ENCODE measurements at regions not wholly inside any gene's neighbourhood (a gene's known extent, or its start where the extent isn't known, plus 50 kb on each side); places are given as distances from the start of the nearest gene placed in this dataset.

DNA sequence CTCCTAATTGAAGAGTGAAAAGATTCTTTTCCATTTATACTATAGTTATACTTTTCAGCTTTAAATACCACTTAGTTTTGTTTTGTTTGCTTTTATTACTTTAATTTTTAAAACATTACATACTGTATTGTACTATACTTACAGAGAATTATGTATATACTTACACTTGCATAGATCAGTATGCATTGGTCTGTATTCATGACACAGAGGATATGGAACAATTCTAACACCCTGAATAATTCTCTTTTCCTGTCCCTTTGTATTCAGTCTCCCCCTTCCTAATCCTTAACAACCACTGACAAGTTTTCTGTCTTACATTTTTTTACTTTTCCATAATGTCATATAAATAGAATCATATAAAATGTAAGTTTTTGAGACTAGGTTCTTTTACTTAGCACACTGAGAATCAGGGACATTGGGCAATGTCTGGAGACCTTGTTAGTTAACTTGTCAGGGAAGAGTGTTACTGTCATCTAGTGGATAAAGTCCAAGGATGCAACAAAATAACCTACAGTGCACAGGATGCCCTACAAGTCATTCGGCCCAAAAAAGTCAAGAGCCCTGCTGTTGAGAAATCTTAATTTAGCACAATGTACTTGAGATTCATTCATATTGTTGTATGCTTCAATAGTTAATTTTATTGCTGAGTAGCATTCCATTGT lies 95.7 kb upstream of the MCTP2 start:
- peaks cover 0 to 5% (median 0%) of the 10 kb centered on the region in 3 donors for H3K9me3 ChIP-seq (ENCODE audit: control insufficient read depth in 3 of 3, low read length in 3 of 3)
- H3K27ac ChIP-seq (ENCODE audit: low read depth, low read length): no peak overlapping the region
- H3K36me3 ChIP-seq (ENCODE audit: control insufficient read depth in 3 of 3, insufficient read depth in 3 of 3, low read length in 3 of 3): no peaks in the 10 kb centered on the region
- H3K27me3 ChIP-seq (ENCODE audit: control insufficient read depth in 3 of 3, insufficient read depth in 3 of 3, low read length in 3 of 3): no peaks in the 10 kb centered on the region
- no peak overlapping the region for H3K4me3 ChIP-seq (ENCODE audit: low read length in 3 of 3)
- H3K9ac ChIP-seq (ENCODE audit: low read depth in 1 of 3, low read length in 3 of 3): no peak overlapping the region
- no peaks in the 10 kb centered on the region for H3K4me1 ChIP-seq (ENCODE audit: control insufficient read depth in 3 of 3, insufficient read depth in 3 of 3, low read length in 3 of 3)

DNA sequence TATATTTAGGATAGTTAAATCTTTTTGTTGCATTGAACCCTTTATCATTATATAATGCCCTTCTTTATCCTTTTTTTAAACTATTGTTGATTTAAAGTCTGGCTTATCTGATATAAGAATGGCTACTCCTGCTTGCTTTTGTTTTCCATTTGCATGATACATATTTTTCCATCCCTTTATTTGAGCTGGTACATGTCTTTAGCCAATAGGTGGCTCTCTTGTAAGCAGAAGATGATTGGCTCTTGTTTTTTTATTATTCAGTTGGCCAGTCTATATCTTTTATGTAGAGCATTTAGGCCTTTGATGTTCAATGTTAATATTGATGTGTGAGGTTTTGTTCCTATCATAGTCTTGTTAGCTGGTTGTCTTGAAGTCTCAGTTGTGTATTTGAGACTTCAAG lies 99.5 kb upstream of the MCTP2 start:
- Histone ChIP-seq H3K9ac (ENCODE audit: low read depth in 1 of 3, low read length in 3 of 3) (no peak overlapping the region), H3K27ac (ENCODE audit: low read depth, low read length) (no peak overlapping the region), H3K9me3 (ENCODE audit: control insufficient read depth in 3 of 3, low read length in 3 of 3) (peaks cover 0 to 5% (median 0%) of the 10 kb centered on the region in 3 donors), H3K27me3 (ENCODE audit: control insufficient read depth in 3 of 3, insufficient read depth in 3 of 3, low read length in 3 of 3) (no peaks in the 10 kb centered on the region), H3K4me1 (ENCODE audit: control insufficient read depth in 3 of 3, insufficient read depth in 3 of 3, low read length in 3 of 3) (no peaks in the 10 kb centered on the region), H3K36me3 (ENCODE audit: control insufficient read depth in 3 of 3, insufficient read depth in 3 of 3, low read length in 3 of 3) (no peaks in the 10 kb centered on the region), H3K4me3 (ENCODE audit: low read length in 3 of 3) (no peak overlapping the region)

DNA sequence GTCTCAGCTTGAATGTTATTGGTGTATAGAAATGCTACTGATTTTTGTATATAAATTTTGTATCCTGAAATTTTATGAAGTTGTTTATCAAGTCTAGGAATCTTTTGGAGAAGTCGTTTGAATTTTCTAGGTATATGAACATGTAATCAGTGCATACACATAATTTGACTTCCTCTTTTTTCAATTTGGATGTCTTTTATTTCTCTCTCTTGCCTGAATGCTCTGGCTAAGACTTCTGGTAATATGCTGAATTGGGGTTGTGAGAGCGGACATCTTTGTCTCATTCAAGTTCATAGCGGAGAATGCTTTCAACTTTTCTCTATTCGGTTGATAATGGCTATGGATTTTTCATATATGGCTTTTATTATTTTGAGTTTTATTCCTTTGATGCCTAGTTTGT lies 100.9 kb upstream of the MCTP2 start:
- Histone ChIP-seq H3K36me3 (ENCODE audit: control insufficient read depth in 3 of 3, insufficient read depth in 3 of 3, low read length in 3 of 3) (no peaks in the 10 kb centered on the region), H3K4me1 (ENCODE audit: control insufficient read depth in 3 of 3, insufficient read depth in 3 of 3, low read length in 3 of 3) (no peaks in the 10 kb centered on the region), H3K9me3 (ENCODE audit: control insufficient read depth in 3 of 3, low read length in 3 of 3) (peaks cover 0 to 5% (median 0%) of the 10 kb centered on the region in 3 donors), H3K9ac (ENCODE audit: low read depth in 1 of 3, low read length in 3 of 3) (no peak overlapping the region), H3K27ac (ENCODE audit: low read depth, low read length) (no peak overlapping the region), H3K4me3 (ENCODE audit: low read length in 3 of 3) (no peak overlapping the region), H3K27me3 (ENCODE audit: control insufficient read depth in 3 of 3, insufficient read depth in 3 of 3, low read length in 3 of 3) (no peaks in the 10 kb centered on the region)

DNA sequence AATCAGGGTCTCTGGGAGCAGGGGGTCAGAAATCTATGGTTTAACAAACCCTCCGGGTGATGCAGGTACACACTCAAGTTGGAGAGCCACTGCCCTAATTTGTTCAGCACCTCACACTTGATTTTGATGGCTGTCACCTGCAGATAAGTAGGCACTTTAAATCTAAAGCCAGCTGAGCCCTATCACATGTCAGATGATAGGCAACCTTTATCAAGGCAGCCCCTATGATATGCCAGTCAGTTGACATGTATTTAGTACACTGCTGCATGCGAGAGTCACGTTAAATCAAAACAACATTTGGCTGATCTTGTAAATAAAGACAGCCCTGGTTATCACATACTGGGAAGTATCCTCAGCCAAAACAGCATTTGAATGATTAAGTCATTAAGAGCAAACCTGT lies 104.4 kb upstream of the MCTP2 start:
- Histone ChIP-seq H3K4me1 (ENCODE audit: control insufficient read depth in 3 of 3, insufficient read depth in 3 of 3, low read length in 3 of 3) (no peaks in the 10 kb centered on the region), H3K36me3 (ENCODE audit: control insufficient read depth in 3 of 3, insufficient read depth in 3 of 3, low read length in 3 of 3) (no peaks in the 10 kb centered on the region), H3K9me3 (ENCODE audit: control insufficient read depth in 3 of 3, low read length in 3 of 3) (peaks cover 0 to 2% (median 0%) of the 10 kb centered on the region in 3 donors), H3K27ac (ENCODE audit: low read depth, low read length) (no peak overlapping the region), H3K4me3 (ENCODE audit: low read length in 3 of 3) (no peak overlapping the region), H3K27me3 (ENCODE audit: control insufficient read depth in 3 of 3, insufficient read depth in 3 of 3, low read length in 3 of 3) (no peaks in the 10 kb centered on the region), H3K9ac (ENCODE audit: low read depth in 1 of 3, low read length in 3 of 3) (no peak overlapping the region)

DNA sequence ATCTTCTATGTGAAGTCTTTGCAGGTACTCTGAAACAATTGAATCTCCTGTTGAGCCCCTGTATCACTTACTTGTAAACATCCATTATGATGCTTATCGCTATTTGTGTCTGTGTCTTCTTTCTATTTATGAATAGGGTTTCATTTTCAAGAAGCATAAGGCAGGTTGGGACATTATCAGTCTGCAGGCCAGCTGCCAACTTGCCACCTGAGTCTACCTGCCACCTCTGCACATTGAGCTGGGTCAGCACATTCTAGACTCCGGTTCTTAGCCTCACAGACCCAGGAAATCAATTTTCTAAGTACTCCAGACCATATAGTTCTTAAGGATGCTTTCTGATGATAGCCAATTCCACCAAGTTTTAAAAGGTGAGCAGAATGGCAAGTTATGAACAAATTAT lies 105.7 kb upstream of the MCTP2 start:
- H3K9me3 ChIP-seq (ENCODE audit: control insufficient read depth in 3 of 3, low read length in 3 of 3): no peaks in the 10 kb centered on the region
- H3K4me3 ChIP-seq (ENCODE audit: low read length in 3 of 3): no peak overlapping the region
- no peaks in the 10 kb centered on the region for H3K36me3 ChIP-seq (ENCODE audit: control insufficient read depth in 3 of 3, insufficient read depth in 3 of 3, low read length in 3 of 3)
- no peaks in the 10 kb centered on the region for H3K27me3 ChIP-seq (ENCODE audit: control insufficient read depth in 3 of 3, insufficient read depth in 3 of 3, low read length in 3 of 3)
- H3K9ac ChIP-seq (ENCODE audit: low read depth in 1 of 3, low read length in 3 of 3): no peak overlapping the region
- H3K27ac ChIP-seq (ENCODE audit: low read depth, low read length): no peak overlapping the region
- H3K4me1 ChIP-seq (ENCODE audit: control insufficient read depth in 3 of 3, insufficient read depth in 3 of 3, low read length in 3 of 3): no peaks in the 10 kb centered on the region

DNA sequence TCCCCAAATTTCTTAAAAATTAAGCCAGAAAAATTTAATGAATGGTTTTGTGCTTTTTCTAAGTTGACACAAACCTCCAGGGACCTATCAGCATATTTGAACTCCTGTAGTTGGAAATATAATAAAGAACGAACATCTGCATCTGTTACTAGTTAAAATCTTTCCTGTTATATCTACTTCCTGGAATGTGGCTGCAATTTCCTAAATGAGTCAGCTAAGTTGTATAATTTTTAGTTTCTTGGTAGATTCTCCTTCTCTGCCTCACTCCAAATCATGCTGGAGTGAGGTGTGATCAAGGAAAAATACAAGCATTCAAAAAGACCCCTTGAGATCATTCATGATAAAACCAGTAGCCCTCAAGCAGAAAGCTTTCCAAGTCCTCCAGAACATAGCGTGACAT lies 106.2 kb upstream of the MCTP2 start:
- Histone ChIP-seq H3K9me3 (ENCODE audit: control insufficient read depth in 3 of 3, low read length in 3 of 3) (no peaks in the 10 kb centered on the region), H3K4me3 (ENCODE audit: low read length in 3 of 3) (no peak overlapping the region), H3K4me1 (ENCODE audit: control insufficient read depth in 3 of 3, insufficient read depth in 3 of 3, low read length in 3 of 3) (no peaks in the 10 kb centered on the region), H3K27me3 (ENCODE audit: control insufficient read depth in 3 of 3, insufficient read depth in 3 of 3, low read length in 3 of 3) (no peaks in the 10 kb centered on the region), H3K27ac (ENCODE audit: low read depth, low read length) (no peak overlapping the region), H3K36me3 (ENCODE audit: control insufficient read depth in 3 of 3, insufficient read depth in 3 of 3, low read length in 3 of 3) (no peaks in the 10 kb centered on the region), H3K9ac (ENCODE audit: low read depth in 1 of 3, low read length in 3 of 3) (no peak overlapping the region)

DNA sequence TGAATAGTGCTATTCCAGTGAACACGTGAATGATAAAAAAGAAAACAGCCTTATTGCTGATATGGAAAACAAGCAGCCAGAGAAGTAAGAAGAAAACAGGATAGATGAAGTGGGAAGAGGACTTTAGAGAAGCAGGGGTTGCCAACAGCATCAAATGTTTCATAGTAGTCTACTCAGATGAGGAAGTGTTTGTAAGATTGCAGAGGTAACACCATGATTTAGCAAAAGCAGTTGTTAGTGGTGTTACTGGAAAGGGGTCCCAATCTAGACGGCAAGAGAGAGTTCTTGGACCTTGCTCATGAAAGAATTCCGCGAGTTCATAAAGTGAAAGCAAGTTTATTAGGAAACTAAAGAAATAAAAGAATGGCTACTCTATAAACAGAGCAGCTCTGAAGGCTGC lies 108.8 kb upstream of the MCTP2 start:
- Histone ChIP-seq H3K9me3 (ENCODE audit: control insufficient read depth in 3 of 3, low read length in 3 of 3) (no peaks in the 10 kb centered on the region), H3K4me3 (ENCODE audit: low read length in 3 of 3) (no peak overlapping the region), H3K27ac (ENCODE audit: low read depth, low read length) (no peak overlapping the region), H3K27me3 (ENCODE audit: control insufficient read depth in 3 of 3, insufficient read depth in 3 of 3, low read length in 3 of 3) (no peaks in the 10 kb centered on the region), H3K36me3 (ENCODE audit: control insufficient read depth in 3 of 3, insufficient read depth in 3 of 3, low read length in 3 of 3) (no peaks in the 10 kb centered on the region), H3K4me1 (ENCODE audit: control insufficient read depth in 3 of 3, insufficient read depth in 3 of 3, low read length in 3 of 3) (peaks cover 2 to 3% (median 3%) of the 10 kb centered on the region in 3 donors), H3K9ac (ENCODE audit: low read depth in 1 of 3, low read length in 3 of 3) (no peak overlapping the region)

DNA sequence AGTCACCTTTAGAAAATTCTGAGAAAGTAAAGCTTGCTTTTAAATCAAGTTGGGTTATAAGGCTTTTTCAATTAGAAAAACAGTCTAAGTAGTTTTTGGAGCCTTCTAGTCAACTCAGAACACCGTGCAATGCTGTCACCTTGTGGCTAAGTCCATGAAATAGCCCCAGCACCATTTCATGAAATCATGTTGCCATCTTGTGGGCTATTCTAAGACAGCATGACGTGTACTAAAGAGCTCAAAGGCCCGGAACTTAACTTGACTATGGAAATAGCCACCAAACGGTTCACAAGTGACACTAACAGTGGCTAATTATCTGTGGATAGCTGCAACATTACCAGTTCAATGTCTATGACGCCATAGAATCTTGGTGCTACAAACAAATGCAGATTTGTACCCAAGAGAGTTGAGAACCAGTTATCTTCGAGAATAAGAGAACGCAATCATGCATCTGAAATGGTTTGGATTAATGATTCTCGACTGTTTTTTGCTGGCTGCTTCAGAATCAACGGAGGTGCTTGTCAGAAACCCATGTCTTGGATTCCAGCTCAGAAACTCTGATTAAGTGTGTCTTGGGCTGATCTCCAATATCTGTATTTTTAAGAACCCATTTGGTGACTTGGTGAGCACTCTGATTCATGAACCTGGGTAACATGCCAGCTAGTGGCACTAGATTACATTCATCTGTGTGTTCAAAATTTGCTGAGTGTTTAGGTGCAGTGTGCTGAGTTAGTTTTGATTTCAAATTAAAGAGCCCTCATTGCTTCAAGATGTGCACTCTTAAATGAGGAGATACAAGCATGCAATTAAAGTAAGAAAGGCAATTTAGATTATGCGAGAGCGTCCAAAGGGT lies 111.2 kb upstream of the MCTP2 start:
- Histone ChIP-seq H3K9me3 (ENCODE audit: control insufficient read depth in 3 of 3, low read length in 3 of 3) (no peaks in the 10 kb centered on the region), H3K9ac (ENCODE audit: low read depth in 1 of 3, low read length in 3 of 3) (peak overlapping the region in 1 of 3 donors; percentile 42), H3K36me3 (ENCODE audit: control insufficient read depth in 3 of 3, insufficient read depth in 3 of 3, low read length in 3 of 3) (no peaks in the 10 kb centered on the region), H3K27ac (ENCODE audit: low read depth, low read length) (peak overlapping the region; percentile 31), H3K27me3 (ENCODE audit: control insufficient read depth in 3 of 3, insufficient read depth in 3 of 3, low read length in 3 of 3) (no peaks in the 10 kb centered on the region), H3K4me3 (ENCODE audit: low read length in 3 of 3) (no peak overlapping the region), H3K4me1 (ENCODE audit: control insufficient read depth in 3 of 3, insufficient read depth in 3 of 3, low read length in 3 of 3) (peaks cover 2 to 3% (median 3%) of the 10 kb centered on the region in 3 donors)

DNA sequence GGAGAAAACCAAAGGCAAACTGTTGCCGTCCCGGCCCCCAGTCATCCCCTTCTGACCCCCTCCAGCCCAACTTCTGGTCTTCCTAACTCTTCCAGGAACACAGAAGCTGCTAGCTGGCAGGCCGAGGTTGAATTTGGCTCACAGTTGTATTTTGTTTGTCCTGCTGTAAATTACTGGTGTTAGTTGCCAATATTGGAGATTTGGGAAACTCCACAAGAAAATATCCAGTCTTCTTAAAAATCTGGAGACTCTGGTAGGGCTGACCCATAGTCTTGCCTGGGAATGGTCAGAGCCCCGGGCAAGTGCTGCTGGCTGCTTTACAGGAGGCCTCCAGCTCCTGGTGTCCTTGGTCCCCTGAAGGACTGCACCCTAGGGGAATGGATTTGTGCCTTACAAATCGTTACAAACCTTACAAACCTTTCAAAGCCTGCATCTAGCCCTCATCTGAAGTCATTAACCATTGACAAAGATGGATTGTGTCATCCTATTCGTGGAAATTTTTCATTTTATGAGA lies 112.0 kb upstream of the MCTP2 start:
- Histone ChIP-seq H3K4me3 (ENCODE audit: low read length in 3 of 3) (no peak overlapping the region), H3K36me3 (ENCODE audit: control insufficient read depth in 3 of 3, insufficient read depth in 3 of 3, low read length in 3 of 3) (no peaks in the 10 kb centered on the region), H3K27me3 (ENCODE audit: control insufficient read depth in 3 of 3, insufficient read depth in 3 of 3, low read length in 3 of 3) (no peaks in the 10 kb centered on the region), H3K9me3 (ENCODE audit: control insufficient read depth in 3 of 3, low read length in 3 of 3) (no peaks in the 10 kb centered on the region), H3K9ac (ENCODE audit: low read depth in 1 of 3, low read length in 3 of 3) (no peak overlapping the region), H3K4me1 (ENCODE audit: control insufficient read depth in 3 of 3, insufficient read depth in 3 of 3, low read length in 3 of 3) (peaks cover 2 to 3% (median 3%) of the 10 kb centered on the region in 3 donors), H3K27ac (ENCODE audit: low read depth, low read length) (peak overlapping the region; percentile 31)

DNA sequence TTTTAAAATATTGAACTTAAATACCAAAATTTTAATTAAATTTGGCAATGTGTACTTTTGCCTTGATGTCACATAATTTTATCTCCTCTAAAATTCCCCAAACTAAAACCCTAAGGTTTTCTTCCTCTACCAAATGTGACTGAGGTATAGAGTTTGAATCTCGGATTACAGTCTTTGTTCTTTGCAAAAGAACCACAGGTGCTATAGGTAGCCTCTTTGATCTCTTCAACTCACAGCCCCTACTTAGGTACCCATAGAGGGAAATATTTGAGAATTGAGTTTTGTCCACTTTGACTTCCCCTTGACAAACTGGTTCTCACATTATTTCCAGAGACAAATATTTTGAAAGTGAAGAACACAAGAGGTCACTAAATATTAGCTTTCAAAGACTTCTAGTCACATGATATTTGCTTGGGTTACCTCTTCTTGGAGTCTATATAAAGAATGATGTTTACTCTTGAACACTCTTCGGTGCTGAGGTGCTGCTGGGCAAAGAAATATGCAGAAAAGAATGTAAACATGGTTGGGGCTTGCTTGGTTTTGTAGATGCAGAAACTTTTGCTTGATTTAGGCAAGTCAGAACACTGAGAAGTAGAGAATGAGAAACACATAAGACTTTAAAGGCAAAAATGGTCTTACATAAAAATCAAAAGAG lies 120.8 kb upstream of the MCTP2 start:
- Histone ChIP-seq H3K27ac (ENCODE audit: low read depth, low read length) (no peak overlapping the region), H3K36me3 (ENCODE audit: control insufficient read depth in 3 of 3, insufficient read depth in 3 of 3, low read length in 3 of 3) (no peaks in the 10 kb centered on the region), H3K4me1 (ENCODE audit: control insufficient read depth in 3 of 3, insufficient read depth in 3 of 3, low read length in 3 of 3) (no peaks in the 10 kb centered on the region), H3K4me3 (ENCODE audit: low read length in 3 of 3) (no peak overlapping the region), H3K27me3 (ENCODE audit: control insufficient read depth in 3 of 3, insufficient read depth in 3 of 3, low read length in 3 of 3) (no peaks in the 10 kb centered on the region), H3K9ac (ENCODE audit: low read depth in 1 of 3, low read length in 3 of 3) (no peak overlapping the region), H3K9me3 (ENCODE audit: control insufficient read depth in 3 of 3, low read length in 3 of 3) (no peaks in the 10 kb centered on the region)

All from skeletal muscle tissue (tissue), 3 donors.